ENCODE measurements at regions not wholly inside any gene's neighbourhood (a gene's known extent, or its start where the extent isn't known, plus 50 kb on each side); places are given as distances from the start of the nearest gene placed in this dataset.

- H3K9me3 ChIP-seq, result no peaks in the 10 kb centered on the region
- H3K36me3 ChIP-seq, result no peaks in the 10 kb centered on the region
- ATAC-seq (peak in 3 of 4 donors; percentile 29 to 85 (median 65)), DNase-seq (no peak)
- H3K27me3 ChIP-seq, result no peaks in the 10 kb centered on the region
- H3K27ac ChIP-seq, result no peak overlapping the region
- intact Hi-C loops (cut with DNase I), result no loop called here
- no peak overlapping the region for H3K4me3 ChIP-seq
- no peak for TF ChIP-seq POLR2A (IDR thresholded peaks at IDR 0.05)
- TF ChIP-seq CTCF (IDR thresholded peaks at IDR 0.05), result no peak
- H3K4me1 ChIP-seq, result peaks cover 0 to 3% (median 0%) of the 10 kb centered on the region in 4 donors
Measured at GRCh38 chr1:55684131-55684650, 469.0 kb upstream of the USP24 start.

GRCh38 chr1:55682198-55682597, 467.0 kb upstream of the USP24 start:
- ATAC-seq (no peak), DNase-seq (no peak)
- Histone ChIP-seq H3K36me3 (no peaks in the 10 kb centered on the region), H3K4me3 (no peak overlapping the region), H3K9me3 (no peaks in the 10 kb centered on the region), H3K27me3 (no peaks in the 10 kb centered on the region), H3K27ac (no peak overlapping the region), H3K4me1 (peaks cover 0 to 3% (median 0%) of the 10 kb centered on the region in 4 donors)
- WGBS (ENCODE audit: insufficient coverage, low coverage, low lambda C conversion rate, missing lambda C conversion rate), result 74% methylated on average over 3 of the region's 3 CpGs
- intact Hi-C loops (cut with DNase I), result no loop called here
- TF ChIP-seq POLR2A (IDR thresholded peaks at IDR 0.05) (no peak), CTCF (IDR thresholded peaks at IDR 0.05) (no peak)

- TF ChIP-seq POLR2A (IDR thresholded peaks at IDR 0.05) (no peak), CTCF (IDR thresholded peaks at IDR 0.05) (no peak)
- no peaks in the 10 kb centered on the region for H3K9me3 ChIP-seq
- DNase-seq, result no peak
- peaks cover 0 to 3% (median 0%) of the 10 kb centered on the region in 4 donors for H3K4me1 ChIP-seq
- H3K36me3 ChIP-seq, result no peaks in the 10 kb centered on the region
- no peaks in the 10 kb centered on the region for H3K27me3 ChIP-seq
- no peak for ATAC-seq
- H3K4me3 ChIP-seq, result no peak overlapping the region
- H3K27ac ChIP-seq, result no peak overlapping the region
- intact Hi-C loops (cut with DNase I), result no loop called here
Measured at GRCh38 chr1:55679971-55680370, 464.8 kb upstream of the USP24 start.

- H3K36me3 ChIP-seq, result no peaks in the 10 kb centered on the region
- H3K27ac ChIP-seq, result no peak overlapping the region
- H3K27me3 ChIP-seq, result no peaks in the 10 kb centered on the region
- no peak for DNase-seq
- H3K9me3 ChIP-seq, result no peaks in the 10 kb centered on the region
- H3K4me3 ChIP-seq, result no peak overlapping the region
- ATAC-seq, result no peak
- 36% methylated on average over 1 of the region's 1 CpG for whole genome bisulfite sequencing (ENCODE audit: insufficient coverage, low coverage, low lambda C conversion rate, missing lambda C conversion rate)
- intact Hi-C loops (cut with DNase I), result no loop called here
- no peak for TF ChIP-seq POLR2A (IDR thresholded peaks at IDR 0.05)
- TF ChIP-seq CTCF (IDR thresholded peaks at IDR 0.05), result no peak
- no peaks in the 10 kb centered on the region for H3K4me1 ChIP-seq
Measured at GRCh38 chr1:55673416-55673815, 458.3 kb upstream of the USP24 start.
